Upper lobe of left lung (tissue), 4 donors: ENCODE measurements at regions not wholly inside any gene's neighbourhood (a gene's known extent, or its start where the extent isn't known, plus 50 kb on each side); places are given as distances from the start of the nearest gene placed in this dataset.

ENCODE experiments used
- EP300 ChIP-seq, 4 donors: sonication (generic); formaldehyde crosslinking; IDR thresholded peaks; one replicate each; pipeline ENCODE4 v1.5.1; 2017; ENCODE audit warnings: antibody characterized with exemption in 4 of 4, control low read depth in 2 of 4
- POLR2A ChIP-seq, 4 donors: fragments of 450-650 bp; IDR thresholded peaks; one replicate each; pipeline ENCODE4 v1.5.1; 2016 to 2017; ENCODE audit warnings: antibody characterized with exemption in 4 of 4, mild to moderate bottlenecking in 2 of 4
- POLR2AphosphoS5 ChIP-seq, 2 donors: sonication (generic); formaldehyde crosslinking; IDR thresholded peaks; one replicate each; pipeline ENCODE4 v1.5.1; 2017; ENCODE audit warnings: antibody characterized with exemption in 2 of 2
- TF ChIP-seq, protein P1 (sequence below), 6 experiments: fragments of 450-650 bp in 4 of 6; fragments of 200-600 bp in 2 of 6; sonication (generic) in 2 of 6; IDR thresholded peaks; one replicate each; pipeline ENCODE4 v1.5.1; 2016 to 2019; ENCODE audit warnings: antibody characterized with exemption in 6 of 6

DNA sequence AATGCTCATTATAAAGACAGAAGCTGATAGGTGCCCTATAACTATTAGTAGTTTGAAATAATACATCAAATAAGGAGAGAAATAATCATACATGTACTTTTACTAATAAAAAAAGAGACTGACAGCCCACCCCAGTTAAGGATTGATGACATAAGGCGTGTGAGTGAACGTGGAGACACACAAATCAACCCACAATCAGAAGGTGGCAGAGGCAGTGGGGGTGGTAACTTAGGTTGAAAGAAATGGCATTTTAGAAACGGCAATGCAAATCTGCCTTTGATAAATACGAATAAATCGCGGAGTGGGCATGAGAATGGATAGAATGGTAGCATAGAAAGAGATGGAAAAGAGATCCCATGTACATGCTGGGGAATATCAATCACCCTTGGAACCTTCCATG is 256.2 kb upstream of the ATP10A start:
- TF ChIP-seq, protein P1, sequence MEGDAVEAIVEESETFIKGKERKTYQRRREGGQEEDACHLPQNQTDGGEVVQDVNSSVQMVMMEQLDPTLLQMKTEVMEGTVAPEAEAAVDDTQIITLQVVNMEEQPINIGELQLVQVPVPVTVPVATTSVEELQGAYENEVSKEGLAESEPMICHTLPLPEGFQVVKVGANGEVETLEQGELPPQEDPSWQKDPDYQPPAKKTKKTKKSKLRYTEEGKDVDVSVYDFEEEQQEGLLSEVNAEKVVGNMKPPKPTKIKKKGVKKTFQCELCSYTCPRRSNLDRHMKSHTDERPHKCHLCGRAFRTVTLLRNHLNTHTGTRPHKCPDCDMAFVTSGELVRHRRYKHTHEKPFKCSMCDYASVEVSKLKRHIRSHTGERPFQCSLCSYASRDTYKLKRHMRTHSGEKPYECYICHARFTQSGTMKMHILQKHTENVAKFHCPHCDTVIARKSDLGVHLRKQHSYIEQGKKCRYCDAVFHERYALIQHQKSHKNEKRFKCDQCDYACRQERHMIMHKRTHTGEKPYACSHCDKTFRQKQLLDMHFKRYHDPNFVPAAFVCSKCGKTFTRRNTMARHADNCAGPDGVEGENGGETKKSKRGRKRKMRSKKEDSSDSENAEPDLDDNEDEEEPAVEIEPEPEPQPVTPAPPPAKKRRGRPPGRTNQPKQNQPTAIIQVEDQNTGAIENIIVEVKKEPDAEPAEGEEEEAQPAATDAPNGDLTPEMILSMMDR (IDR thresholded peaks at IDR 0.05): no peak
- TF ChIP-seq POLR2A (IDR thresholded peaks at IDR 0.05) (no peak), EP300 (IDR thresholded peaks at IDR 0.05) (no peak), POLR2AphosphoS5 (IDR thresholded peaks at IDR 0.05) (no peak)
